Epithelial cell of esophagus (primary cell): ENCODE measurements at regions not wholly inside any gene's neighbourhood (a gene's known extent, or its start where the extent isn't known, plus 50 kb on each side); places are given as distances from the start of the nearest gene placed in this dataset.

Experiments used
- DNase-seq: peaks from one replicate; pipeline ENCODE4 v3.0.0; 2010; ENCODE audit warnings: low read depth
- H3K4me3 ChIP-seq: 2 replicates; pipeline ENCODE4 v1.5.1; 2011; ENCODE audit warnings: mild to moderate bottlenecking, low read length, control low read depth
- TF ChIP-seq, protein P1 (sequence below): IDR thresholded peaks from 2 replicates; pipeline ENCODE4 v1.5.1; 2011; ENCODE audit warnings: low read depth, mild to moderate bottlenecking, low read length, control low read depth, inconsistent platforms; ENCODE audit not compliant: insufficient read depth; ENCODE audit errors: missing control alignments

DNA sequence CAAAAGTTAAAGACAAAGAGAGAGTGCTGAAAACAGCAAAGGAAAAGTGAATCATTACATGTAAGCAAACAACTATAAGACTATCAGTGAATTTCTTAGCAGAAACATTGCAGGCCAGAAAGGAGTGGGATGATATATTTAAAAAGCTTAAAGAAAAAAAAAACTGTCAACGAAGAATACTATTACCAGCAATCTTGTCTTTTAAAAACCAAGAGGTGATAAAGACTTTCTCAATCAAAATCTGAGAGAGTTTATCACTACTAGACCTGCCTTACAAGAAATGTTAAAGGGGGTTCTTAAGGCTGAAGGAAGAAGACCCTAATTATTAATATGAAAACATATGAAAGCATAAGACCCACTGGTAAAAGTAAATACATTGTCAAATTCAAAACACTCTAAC is 132.5 kb upstream of the ZCCHC13 start:
- TF ChIP-seq, protein P1, sequence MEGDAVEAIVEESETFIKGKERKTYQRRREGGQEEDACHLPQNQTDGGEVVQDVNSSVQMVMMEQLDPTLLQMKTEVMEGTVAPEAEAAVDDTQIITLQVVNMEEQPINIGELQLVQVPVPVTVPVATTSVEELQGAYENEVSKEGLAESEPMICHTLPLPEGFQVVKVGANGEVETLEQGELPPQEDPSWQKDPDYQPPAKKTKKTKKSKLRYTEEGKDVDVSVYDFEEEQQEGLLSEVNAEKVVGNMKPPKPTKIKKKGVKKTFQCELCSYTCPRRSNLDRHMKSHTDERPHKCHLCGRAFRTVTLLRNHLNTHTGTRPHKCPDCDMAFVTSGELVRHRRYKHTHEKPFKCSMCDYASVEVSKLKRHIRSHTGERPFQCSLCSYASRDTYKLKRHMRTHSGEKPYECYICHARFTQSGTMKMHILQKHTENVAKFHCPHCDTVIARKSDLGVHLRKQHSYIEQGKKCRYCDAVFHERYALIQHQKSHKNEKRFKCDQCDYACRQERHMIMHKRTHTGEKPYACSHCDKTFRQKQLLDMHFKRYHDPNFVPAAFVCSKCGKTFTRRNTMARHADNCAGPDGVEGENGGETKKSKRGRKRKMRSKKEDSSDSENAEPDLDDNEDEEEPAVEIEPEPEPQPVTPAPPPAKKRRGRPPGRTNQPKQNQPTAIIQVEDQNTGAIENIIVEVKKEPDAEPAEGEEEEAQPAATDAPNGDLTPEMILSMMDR = no peak
- DNase-seq = no peak
- H3K4me3 ChIP-seq = no peak overlapping the region

DNA sequence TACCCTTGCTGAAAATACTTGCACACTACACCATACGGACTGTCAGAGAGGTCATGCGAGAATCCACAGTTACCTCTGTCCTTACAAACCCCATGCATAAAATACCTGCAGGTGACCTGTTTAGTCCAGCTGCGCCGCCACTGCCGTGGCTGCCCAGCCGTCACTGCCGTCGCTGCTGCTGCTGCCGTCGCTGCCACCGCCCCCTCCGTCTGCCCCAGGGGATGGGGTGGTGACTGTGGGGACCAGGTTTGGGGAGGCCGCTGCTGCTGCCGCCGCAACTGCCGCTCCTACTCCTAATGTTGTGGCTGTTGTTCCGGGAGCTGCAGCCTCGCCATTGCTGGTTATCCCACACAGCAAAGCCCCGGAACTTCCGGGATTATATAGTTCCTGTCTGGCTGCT is 141.8 kb upstream of the ZCCHC13 start:
- no peak for DNase-seq
- TF ChIP-seq, protein P1 = no peak
- H3K4me3 ChIP-seq = no peak overlapping the region

DNA sequence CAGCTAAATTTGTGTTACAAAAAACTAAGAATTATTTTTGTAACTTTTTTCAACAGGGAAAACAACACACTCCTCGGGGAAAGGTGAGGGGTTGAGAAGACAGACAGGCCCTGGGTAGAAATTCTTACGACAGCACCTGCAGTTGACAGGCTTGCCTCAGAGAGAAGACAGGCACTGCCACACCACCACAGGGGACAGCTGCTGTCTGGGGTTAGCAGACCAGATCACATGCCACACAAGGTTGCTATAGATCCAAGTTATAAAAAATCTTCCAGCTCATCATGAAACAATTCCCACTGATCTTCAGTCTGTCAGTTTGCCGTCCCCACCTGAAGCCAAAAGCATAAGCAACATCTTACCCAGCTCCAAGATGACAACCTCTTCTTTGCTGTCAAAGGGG is 143.2 kb upstream of the ZCCHC13 start:
- H3K4me3 ChIP-seq = no peak overlapping the region
- DNase-seq = no peak
- TF ChIP-seq, protein P1 = no peak

DNA sequence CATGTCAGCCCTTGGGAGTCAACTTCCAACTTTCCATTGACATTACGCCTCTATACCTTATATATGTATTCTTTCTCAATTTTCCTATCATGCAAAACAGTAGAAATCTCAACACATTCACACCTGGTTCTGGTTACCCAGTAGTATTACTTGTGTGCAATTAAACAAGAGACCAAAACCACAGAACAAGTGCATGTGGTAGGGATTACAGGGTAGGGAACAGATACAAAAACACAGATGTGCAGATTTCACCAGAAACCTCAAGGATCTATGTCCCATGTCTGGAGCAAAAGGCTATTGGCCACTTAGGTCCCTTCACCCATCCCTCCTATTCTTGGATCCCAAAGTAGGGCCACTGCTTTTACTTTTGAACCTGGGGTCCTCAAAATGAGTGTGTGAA is 143.6 kb upstream of the ZCCHC13 start:
- TF ChIP-seq, protein P1 = no peak
- no peak overlapping the region for H3K4me3 ChIP-seq
- DNase-seq = no peak

DNA sequence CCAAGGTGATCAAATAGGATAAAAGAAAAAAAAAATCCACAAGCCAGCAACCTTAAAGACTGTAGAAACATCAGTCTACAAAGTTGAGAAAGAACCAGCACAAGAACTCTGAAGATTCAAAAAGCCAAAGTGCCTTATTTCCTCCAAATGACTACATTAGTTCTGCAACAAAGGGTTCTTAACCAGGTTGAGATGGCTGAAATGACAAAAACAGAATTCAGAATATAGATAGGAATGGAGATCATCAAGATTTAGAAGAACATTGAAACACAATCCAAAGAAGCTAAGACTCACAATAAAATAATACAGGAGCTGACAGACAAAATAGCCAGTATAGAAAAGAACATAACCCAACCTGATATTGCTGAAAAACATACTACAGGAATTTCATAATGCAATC is 156.5 kb upstream of the ZCCHC13 start:
- TF ChIP-seq, protein P1 = no peak
- no peak overlapping the region for H3K4me3 ChIP-seq
- DNase-seq = no peak

DNA sequence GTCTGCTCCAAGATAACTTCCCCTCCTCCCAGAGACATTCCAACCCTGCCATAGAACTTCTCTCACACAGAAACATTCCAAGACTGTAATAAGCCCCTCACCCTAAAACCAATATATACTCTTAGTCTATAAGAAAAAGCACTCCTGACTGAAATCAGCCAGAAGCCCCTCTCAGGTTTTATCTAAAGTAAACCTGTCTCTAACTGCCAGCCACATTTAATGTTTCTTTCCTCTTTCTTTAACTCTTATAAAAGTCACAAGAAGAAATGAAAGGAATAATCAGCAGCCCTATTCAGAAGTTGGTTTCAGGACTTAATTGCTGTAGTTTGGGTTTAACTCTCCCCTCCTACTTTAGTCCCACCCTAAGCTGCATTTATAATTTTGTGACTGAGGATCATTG is 165.0 kb upstream of the ZCCHC13 start:
- no peak overlapping the region for H3K4me3 ChIP-seq
- DNase-seq = no peak
- TF ChIP-seq, protein P1 = no peak

DNA sequence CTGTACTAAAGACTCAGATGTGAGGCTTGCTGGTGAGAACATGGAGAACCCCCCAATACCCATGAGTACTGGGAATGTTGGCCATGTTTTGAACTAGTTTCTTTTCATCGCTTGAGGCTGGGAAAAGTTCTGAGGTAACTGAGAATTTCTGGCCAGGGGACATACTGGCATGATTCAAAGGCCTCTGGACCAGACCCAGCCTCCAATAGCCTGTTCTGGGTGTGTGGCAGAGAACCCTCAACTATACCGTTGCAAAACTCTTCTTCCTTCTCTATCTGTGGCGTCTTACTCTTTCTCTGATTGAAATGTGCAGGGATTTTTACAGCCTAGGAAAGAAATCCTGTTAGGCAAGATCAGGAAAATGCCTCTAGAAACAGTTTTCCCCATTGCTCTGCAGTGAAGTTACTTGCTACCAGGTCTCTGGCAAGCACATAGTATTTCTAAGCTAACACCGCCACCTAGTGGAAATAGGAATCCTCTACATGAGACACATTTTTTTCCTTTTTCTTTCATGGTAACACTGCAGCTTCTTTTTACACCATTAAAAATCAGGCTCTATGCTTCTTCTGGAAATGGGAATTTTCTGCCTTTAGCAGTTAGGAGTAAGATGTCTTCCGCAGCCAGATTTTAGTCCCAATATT is 170.7 kb upstream of the ZCCHC13 start:
- no peak overlapping the region for H3K4me3 ChIP-seq
- TF ChIP-seq, protein P1 = peak; percentile 52
- DNase-seq = peak; percentile 61
